RWPE1 (cell line): ENCODE measurements at regions not wholly inside any gene's neighbourhood (a gene's known extent, or its start where the extent isn't known, plus 50 kb on each side); places are given as distances from the start of the nearest gene placed in this dataset.

Experiments
- CTCF ChIA-PET: fragments of 350-600 bp; sonication (Branson Sonifier 250); formaldehyde crosslinking; extraction: SDS; loops from one replicate; lab custom pipeline; 2021; lab: Yijun Ruan, JAX
- POLR2A ChIA-PET: fragments of 400-600 bp; formaldehyde crosslinking; extraction: SDS; loops from one replicate; lab custom pipeline; 2020; ENCODE audit warnings: antibody characterized with exemption; ENCODE audit not compliant: low non-redundant PET; lab: Yijun Ruan, JAX
- DNase-seq: peaks from one replicate; pipeline ENCODE4 v3.0.0; 2012; ENCODE audit warnings: low spot score
- H3K27ac ChIP-seq: fragments of 450-650 bp; 2 replicates; pipeline ENCODE4 v1.5.1; 2017
- TF ChIP-seq, protein P1 (sequence below): fragments of 450-650 bp; conservative IDR thresholded peaks from 2 replicates; pipeline ENCODE4 v1.5.1; 2017; ENCODE audit warnings: low read depth, mild to moderate bottlenecking

DNA sequence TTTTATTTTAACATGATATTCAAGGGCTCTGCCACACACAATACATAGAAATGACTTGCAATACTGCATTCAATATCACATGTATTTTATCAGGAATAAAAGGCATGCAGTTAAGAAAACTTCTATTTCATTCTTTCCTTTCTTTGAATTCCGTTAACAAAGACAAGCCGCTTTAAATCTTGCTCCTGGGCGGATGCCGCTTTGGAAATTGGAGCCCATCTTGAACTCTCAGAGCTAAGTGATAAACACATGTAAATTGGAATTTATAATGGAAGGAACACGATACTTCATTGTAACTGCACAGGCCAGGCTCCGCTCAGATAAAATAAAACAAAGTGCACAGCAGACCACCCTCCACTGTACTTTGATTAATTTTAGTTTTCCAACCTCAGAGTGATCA, 774.5 kb upstream of the COBL start:
- H3K27ac ChIP-seq = no peak overlapping the region
- CTCF ChIA-PET = no interaction called here
- TF ChIP-seq, protein P1, sequence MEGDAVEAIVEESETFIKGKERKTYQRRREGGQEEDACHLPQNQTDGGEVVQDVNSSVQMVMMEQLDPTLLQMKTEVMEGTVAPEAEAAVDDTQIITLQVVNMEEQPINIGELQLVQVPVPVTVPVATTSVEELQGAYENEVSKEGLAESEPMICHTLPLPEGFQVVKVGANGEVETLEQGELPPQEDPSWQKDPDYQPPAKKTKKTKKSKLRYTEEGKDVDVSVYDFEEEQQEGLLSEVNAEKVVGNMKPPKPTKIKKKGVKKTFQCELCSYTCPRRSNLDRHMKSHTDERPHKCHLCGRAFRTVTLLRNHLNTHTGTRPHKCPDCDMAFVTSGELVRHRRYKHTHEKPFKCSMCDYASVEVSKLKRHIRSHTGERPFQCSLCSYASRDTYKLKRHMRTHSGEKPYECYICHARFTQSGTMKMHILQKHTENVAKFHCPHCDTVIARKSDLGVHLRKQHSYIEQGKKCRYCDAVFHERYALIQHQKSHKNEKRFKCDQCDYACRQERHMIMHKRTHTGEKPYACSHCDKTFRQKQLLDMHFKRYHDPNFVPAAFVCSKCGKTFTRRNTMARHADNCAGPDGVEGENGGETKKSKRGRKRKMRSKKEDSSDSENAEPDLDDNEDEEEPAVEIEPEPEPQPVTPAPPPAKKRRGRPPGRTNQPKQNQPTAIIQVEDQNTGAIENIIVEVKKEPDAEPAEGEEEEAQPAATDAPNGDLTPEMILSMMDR = no peak
- no peak for DNase-seq
- POLR2A ChIA-PET = no interaction called here

DNA sequence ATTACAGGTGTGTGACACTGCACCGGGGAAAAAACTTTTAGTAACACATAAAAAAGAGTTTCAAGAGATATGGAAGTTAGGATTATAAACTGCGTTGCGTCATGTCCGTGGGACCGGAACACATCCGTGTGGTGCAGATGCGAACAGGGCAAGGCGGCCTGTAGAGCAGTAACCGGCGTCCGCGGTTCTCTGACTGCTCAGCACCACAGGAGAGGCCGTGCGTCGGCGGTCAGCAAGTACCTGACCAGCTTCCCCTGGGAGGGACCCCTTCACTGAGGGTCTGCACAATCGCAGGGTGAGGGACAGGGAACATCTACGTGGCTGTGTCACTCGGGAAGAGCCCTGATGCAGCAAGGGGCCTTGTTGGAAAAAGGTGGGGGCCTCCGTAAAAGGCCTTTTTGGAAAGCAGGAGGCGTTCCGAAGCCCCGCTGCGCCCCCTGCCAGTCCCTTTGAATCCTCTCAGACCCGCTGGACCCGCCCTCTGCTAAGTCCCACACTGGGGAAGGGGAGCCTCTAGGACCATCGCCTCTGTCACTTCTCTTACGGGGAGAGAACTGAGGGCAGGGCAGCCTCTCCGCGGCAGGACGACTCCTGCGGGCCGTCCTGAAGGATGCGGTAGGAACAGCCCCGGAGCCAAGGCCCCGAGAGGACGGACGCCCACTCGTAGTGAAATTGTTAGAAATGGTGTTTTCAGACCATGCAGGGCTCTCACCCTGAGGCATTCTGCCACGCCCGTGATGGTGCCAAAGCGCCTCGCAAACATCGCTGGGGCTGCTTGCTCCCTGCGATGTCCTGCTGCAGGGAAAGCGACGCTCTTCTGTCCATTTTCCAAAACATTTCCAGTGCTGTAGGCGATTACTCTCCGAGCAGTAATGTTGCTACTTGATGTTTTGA, 771.6 kb upstream of the COBL start:
- no peak overlapping the region for H3K27ac ChIP-seq
- no peak for DNase-seq
- TF ChIP-seq, protein P1 = no peak
- ChIA-PET CTCF (no interaction called here), POLR2A (no interaction called here)

DNA sequence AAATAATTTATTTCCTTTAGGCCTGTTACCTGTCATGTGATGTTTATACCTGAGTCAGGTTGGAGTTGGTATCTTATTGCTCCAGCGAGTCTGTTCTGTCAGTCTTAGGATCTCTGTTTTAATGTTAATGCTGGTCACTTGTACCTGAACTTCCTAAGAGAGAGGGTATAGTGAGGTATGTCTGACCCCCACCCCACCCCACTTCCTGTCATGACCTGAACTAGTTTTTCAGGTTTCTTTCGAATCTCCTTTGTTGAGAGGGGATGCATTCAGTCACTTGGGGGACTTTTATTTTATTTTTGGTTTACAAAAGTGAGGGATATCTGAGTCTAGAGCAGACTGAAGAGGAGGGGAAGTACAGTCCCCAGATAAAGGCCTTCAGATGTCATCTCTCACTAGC, 769.0 kb upstream of the COBL start:
- TF ChIP-seq, protein P1 = no peak
- no peak overlapping the region for H3K27ac ChIP-seq
- ChIA-PET CTCF (no interaction called here), POLR2A (no interaction called here)
- no peak for DNase-seq

DNA sequence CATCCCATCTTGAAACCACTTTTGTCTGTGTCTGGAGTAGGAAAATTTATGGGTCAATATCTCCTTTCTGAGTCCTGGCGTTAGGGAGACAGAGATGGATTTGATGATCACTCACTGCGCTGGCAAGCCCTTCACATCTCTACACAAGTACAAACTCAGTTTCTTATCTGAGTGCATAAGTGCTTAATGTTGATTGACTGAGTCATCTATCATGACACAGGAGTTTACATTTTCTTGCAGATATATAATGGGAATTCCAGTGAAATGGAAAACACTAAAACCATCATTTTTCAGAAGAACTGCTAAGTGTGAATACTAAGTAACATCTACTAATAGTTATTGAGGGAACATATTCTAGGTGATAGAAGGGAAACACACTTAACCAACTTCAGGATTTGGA, 763.9 kb upstream of the COBL start:
- CTCF ChIA-PET = no interaction called here
- no peak for DNase-seq
- POLR2A ChIA-PET = no interaction called here
- TF ChIP-seq, protein P1 = no peak
- no peak overlapping the region for H3K27ac ChIP-seq

DNA sequence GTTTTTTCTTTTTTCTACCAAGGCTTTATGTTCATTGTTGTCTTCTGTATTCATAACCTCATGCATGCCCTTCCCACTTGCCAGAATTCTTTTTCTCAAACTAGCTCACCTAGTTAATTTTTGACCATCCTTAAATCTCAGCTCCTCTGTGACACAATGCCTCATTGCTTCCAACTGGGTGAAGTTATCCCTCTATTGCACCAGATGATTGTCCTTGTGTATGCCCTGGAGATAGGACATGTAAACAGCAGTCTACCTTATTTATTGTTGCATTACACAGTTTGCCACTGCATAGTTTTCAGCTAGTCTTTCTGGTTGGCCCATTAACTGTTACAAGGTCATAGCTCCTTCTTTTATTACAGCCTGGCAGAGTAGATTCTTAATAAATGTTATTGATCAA, 763.1 kb upstream of the COBL start:
- DNase-seq = no peak
- ChIA-PET CTCF (no interaction called here), POLR2A (interaction anchor here (0.5 kb wide), 1 partner anchor 397 kb away, joined by 9 read pairs; no protein-coding TSS in a partner anchor)
- TF ChIP-seq, protein P1 = no peak
- H3K27ac ChIP-seq = no peak overlapping the region

DNA sequence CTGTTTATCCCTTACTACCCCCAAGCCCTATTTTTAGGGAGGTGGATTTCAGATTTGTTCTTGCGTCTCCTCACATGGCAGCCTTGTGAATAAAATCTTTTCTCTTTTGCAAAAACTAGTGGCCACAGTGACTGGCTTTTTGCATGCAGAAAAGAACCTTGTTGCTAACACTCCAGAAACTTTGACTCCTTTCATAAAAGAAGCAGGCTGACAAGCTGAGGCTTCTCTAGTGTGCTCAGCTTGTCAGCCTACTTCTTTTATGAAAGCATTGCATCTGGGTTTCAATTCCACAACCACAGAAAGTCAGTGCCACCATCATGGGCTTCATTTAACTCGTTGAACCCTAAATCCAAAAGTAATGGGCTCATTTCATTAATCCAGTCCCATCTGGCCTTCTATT, 761.0 kb upstream of the COBL start:
- no peak for DNase-seq
- no peak overlapping the region for H3K27ac ChIP-seq
- TF ChIP-seq, protein P1 = no peak
- CTCF ChIA-PET = no interaction called here
- POLR2A ChIA-PET = no interaction called here
